Loucy (cell line): ENCODE measurements at regions not wholly inside any gene's neighbourhood (a gene's known extent, or its start where the extent isn't known, plus 50 kb on each side); places are given as distances from the start of the nearest gene placed in this dataset.

Experiments
- CTCF ChIP-seq: fragments of 200-600 bp; sonication (generic); conservative IDR thresholded peaks from 2 replicates; pipeline ENCODE4 v1.5.1; 2014; ENCODE audit warnings: mild to moderate bottlenecking, antibody characterized with exemption, low read length
- EZH2phosphoT487 ChIP-seq: fragments of 200-600 bp; IDR thresholded peaks from 2 replicates; pipeline ENCODE4 v1.6.1; 2018; ENCODE audit warnings: antibody characterized with exemption, mild to moderate bottlenecking, moderate library complexity, borderline replicate concordance

- no peak for TF ChIP-seq CTCF
- TF ChIP-seq EZH2phosphoT487: no peak
These were observed 174.0 kb upstream of the NOX3 start for GRCh38 chr6:155629652-155630051.
